ENCODE measurements at regions not wholly inside any gene's neighbourhood (a gene's known extent, or its start where the extent isn't known, plus 50 kb on each side); places are given as distances from the start of the nearest gene placed in this dataset.

- no peak for TF ChIP-seq CTCF (IDR thresholded peaks at IDR 0.05)
- Histone ChIP-seq H3K4me3 (no peak overlapping the region), H3K27me3 (peaks cover 0 to 9% (median 0%) of the 10 kb centered on the region in 7 donors), H3K36me3 (no peaks in the 10 kb centered on the region), H3K9me3 (no peaks in the 10 kb centered on the region), H3K4me1 (no peaks in the 10 kb centered on the region), H3K27ac (no peak overlapping the region)
- DNase-seq (no peak), ATAC-seq (no peak)
- intact Hi-C loops (cut with DNase I) = loop anchor here in 2 of 10 donors (10.0 kb wide), 1 partner anchor 449 kb away; no protein-coding TSS in a partner anchor
Observed at GRCh38 chr1:192443616-192444015, 126.8 kb downstream of the RGS21 start.

- Histone ChIP-seq H3K4me1 (no peaks in the 10 kb centered on the region), H3K27ac (no peak overlapping the region), H3K27me3 (peaks cover 0 to 4% (median 0%) of the 10 kb centered on the region in 7 donors), H3K4me3 (no peak overlapping the region), H3K9me3 (no peaks in the 10 kb centered on the region), H3K36me3 (no peaks in the 10 kb centered on the region)
- ATAC-seq (no peak), DNase-seq (no peak)
- intact Hi-C loops (cut with DNase I) = loop anchor here in 3 of 10 donors (5.0 to 10.0 kb wide), 2 partner anchors 450 to 453 kb away; no protein-coding TSS in a partner anchor
- no peak for TF ChIP-seq CTCF (IDR thresholded peaks at IDR 0.05)
- WGBS, 2 donors = 54 to 74% methylated on average over 2 of the region's 2 CpGs
Observed at GRCh38 chr1:192445241-192445640, 128.4 kb downstream of the RGS21 start.

- DNase-seq (peak in 1 of 2 donors; percentile 48), ATAC-seq (no peak)
- Histone ChIP-seq H3K36me3 (no peaks in the 10 kb centered on the region), H3K9me3 (no peaks in the 10 kb centered on the region), H3K4me3 (peak overlapping the region in 1 of 10 donors; percentile 20), H3K4me1 (no peaks in the 10 kb centered on the region), H3K27me3 (peaks cover 0 to 4% (median 0%) of the 10 kb centered on the region in 7 donors), H3K27ac (no peak overlapping the region)
- intact Hi-C loops (cut with DNase I) = loop anchor here in 3 of 10 donors (5.0 to 10.0 kb wide), 2 partner anchors 451 to 454 kb away; no protein-coding TSS in a partner anchor
- TF ChIP-seq CTCF (IDR thresholded peaks at IDR 0.05) = peak; percentile 76 to 90 (median 86)
- WGBS, 2 donors = 12 to 17% methylated on average over 7 of the region's 7 CpGs
Observed at GRCh38 chr1:192445839-192446489, 129.2 kb downstream of the RGS21 start.

- Histone ChIP-seq H3K27me3 (peaks cover 0 to 4% (median 0%) of the 10 kb centered on the region in 7 donors), H3K4me3 (no peak overlapping the region), H3K36me3 (no peaks in the 10 kb centered on the region), H3K4me1 (peaks cover 0 to under 1% (median 0%) of the 10 kb centered on the region in 9 donors), H3K27ac (no peak overlapping the region), H3K9me3 (no peaks in the 10 kb centered on the region)
- TF ChIP-seq CTCF (IDR thresholded peaks at IDR 0.05) = no peak
- ATAC-seq = no peak
- intact Hi-C loops (cut with DNase I) = loop anchor here in 3 of 10 donors (5.0 to 10.0 kb wide), 2 partner anchors 453 to 456 kb away; no protein-coding TSS in a partner anchor
- DNase-seq = no peak
Observed at GRCh38 chr1:192448026-192448578, 127.5 kb upstream of the RGS1 start.

Data from heart right ventricle (tissue), 16 donors.